ENCODE measurements at regions not wholly inside any gene's neighbourhood (a gene's known extent, or its start where the extent isn't known, plus 50 kb on each side); places are given as distances from the start of the nearest gene placed in this dataset.

DNA sequence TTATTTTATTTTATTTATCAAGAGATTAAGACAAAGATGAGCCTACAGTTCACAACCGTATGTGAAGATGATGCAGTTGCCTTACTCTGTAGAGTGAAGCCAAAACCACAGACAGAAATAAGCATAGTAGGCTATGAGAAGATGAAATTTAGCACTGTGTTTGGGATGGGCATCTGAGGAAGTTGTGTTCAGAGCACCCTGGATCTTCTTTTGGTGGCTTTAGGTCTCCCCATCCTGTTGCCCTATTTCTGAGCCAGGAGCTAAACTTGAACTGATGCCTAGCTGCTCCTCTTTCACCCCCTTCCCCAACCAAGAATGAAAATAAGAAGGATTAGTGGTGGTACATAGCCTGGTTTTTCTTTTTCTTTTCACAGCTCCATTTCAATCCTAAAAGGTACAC is 328.1 kb upstream of the TBL1XR1 start:
- Histone ChIP-seq H3K4ac (replicated peaks; ENCODE audit: insufficient read length, low read depth, low read length) (no peak overlapping the region), H3K27me3 (replicated peaks in 1 of 4; ENCODE audit: control insufficient read depth in 3 of 4, extremely low read depth in 1 of 4, insufficient read depth in 3 of 4, low read length in 3 of 4) (peaks cover 0 to 2% (median 0%) of the 10 kb centered on the region in 4 experiments; a peak in 1 of 7 replicates), H2BK120ac (replicated peaks; ENCODE audit: low read depth, low read length) (no peak overlapping the region), H3K56ac (replicated peaks; ENCODE audit: insufficient read length, low read depth, low read length) (no peak overlapping the region), H3K27ac (ENCODE audit: low read depth, low read length) (no peak overlapping the region), H3K36me3 (ENCODE audit: control insufficient read depth in 2 of 4, insufficient read depth in 4 of 4, low read length in 3 of 4) (no peaks in the 10 kb centered on the region), H3K14ac (ENCODE audit: insufficient read length) (no peak overlapping the region), H4K5ac (ENCODE audit: insufficient read length, low read depth, low read length) (no peak overlapping the region), H2BK15ac (ENCODE audit: low read length) (no peak overlapping the region), H2BK20ac (ENCODE audit: low read length) (no peak overlapping the region), H3K4me1 (replicated peaks in 1 of 4; ENCODE audit: control insufficient read depth in 3 of 4, insufficient read depth in 4 of 4, low read length in 3 of 4) (peaks cover 0 to 5% (median 0%) of the 10 kb centered on the region in 4 experiments; a peak in 1 of 7 replicates), H2BK5ac (ENCODE audit: low read depth, low read length) (no peak overlapping the region), H2AK5ac (ENCODE audit: low read depth, low read length) (no peak overlapping the region), H3K4me3 (ENCODE audit: extremely low read depth in 1 of 4, insufficient read depth in 2 of 4, low read depth in 3 of 4, low read length in 4 of 4) (no peak overlapping the region), H3K23ac (ENCODE audit: insufficient read length) (no peak overlapping the region), H3K18ac (ENCODE audit: extremely low read depth, low read length) (no peak overlapping the region), H3K79me2 (ENCODE audit: control insufficient read depth in 1 of 2, insufficient read depth in 2 of 2, low read length in 2 of 2) (no peaks in the 10 kb centered on the region), H2AFZ (ENCODE audit: low read length) (no peak overlapping the region), H3K9me3 (ENCODE audit: insufficient read depth in 2 of 2, low read depth in 1 of 2, low read length in 1 of 2) (no peaks in the 10 kb centered on the region), H4K91ac (replicated peaks; ENCODE audit: insufficient read length, low read length) (no peak overlapping the region), H3K23me2 (ENCODE audit: low read depth, low read length) (no peaks in the 10 kb centered on the region), H4K8ac (ENCODE audit: extremely low read depth, insufficient read depth, low read length) (no peak overlapping the region), H3K79me1 (ENCODE audit: low read depth, low read length) (no peaks in the 10 kb centered on the region), H3K4me2 (ENCODE audit: insufficient read depth in 1 of 2, low read depth in 2 of 2, low read length in 2 of 2) (no peak overlapping the region), H3K9ac (replicated peaks in 1 of 4; ENCODE audit: extremely low read depth in 1 of 4, low read depth in 3 of 4, low read length in 3 of 4) (no peak overlapping the region), H4K20me1 (replicated peaks in 1 of 2; ENCODE audit: control insufficient read depth in 1 of 2, insufficient read depth in 2 of 2, low read length in 2 of 2) (no peaks in the 10 kb centered on the region), H2BK12ac (ENCODE audit: low read depth, low read length) (no peak overlapping the region)
- POLR2A ChIA-PET (ENCODE audit: partially characterized antibody): no interaction called here
- 89% methylated on average over 1 of the region's 1 CpG; no CpG with 5 or more reads in 1 of the 2 experiments for WGBS, 2 experiments (ENCODE audit: extremely low coverage in 1 of 2, insufficient coverage in 1 of 2, insufficient read length in 1 of 2, insufficient replicate concordance in 2 of 2, low coverage in 1 of 2, low lambda C conversion rate in 2 of 2, missing lambda C conversion rate in 1 of 2)
- FAIRE-seq: no peak
- CTCF ChIA-PET (ENCODE audit: partially characterized antibody): no interaction called here
- TF ChIP-seq, protein P1, sequence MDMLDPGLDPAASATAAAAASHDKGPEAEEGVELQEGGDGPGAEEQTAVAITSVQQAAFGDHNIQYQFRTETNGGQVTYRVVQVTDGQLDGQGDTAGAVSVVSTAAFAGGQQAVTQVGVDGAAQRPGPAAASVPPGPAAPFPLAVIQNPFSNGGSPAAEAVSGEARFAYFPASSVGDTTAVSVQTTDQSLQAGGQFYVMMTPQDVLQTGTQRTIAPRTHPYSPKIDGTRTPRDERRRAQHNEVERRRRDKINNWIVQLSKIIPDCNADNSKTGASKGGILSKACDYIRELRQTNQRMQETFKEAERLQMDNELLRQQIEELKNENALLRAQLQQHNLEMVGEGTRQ (IDR thresholded peaks at IDR 0.05; ENCODE audit: low read length): no peak
- TF ChIP-seq RNF2 (IDR thresholded peaks at IDR 0.05; ENCODE audit: borderline replicate concordance, low read depth, low read length, missing control alignments, poor library complexity, severe bottlenecking): no peak
- no peak for TF ChIP-seq SAP30 (IDR thresholded peaks at IDR 0.05; ENCODE audit: insufficient read depth, insufficient replicate concordance, low read length)
- TF ChIP-seq TBP (IDR thresholded peaks at IDR 0.05; ENCODE audit: low read depth, low read length): no peak
- TF ChIP-seq SIN3A (conservative IDR thresholded peaks at IDR 0.05 in 1 of 2, IDR thresholded peaks at IDR 0.05 in 1 of 2; ENCODE audit: low read depth in 1 of 2, low read length in 2 of 2): no peak
- TF ChIP-seq JUN (IDR thresholded peaks at IDR 0.05; ENCODE audit: low read depth, low read length): no peak
- no peak for TF ChIP-seq CBX8 (IDR thresholded peaks at IDR 0.05; ENCODE audit: borderline replicate concordance, low read depth, low read length)
- TF ChIP-seq, protein P2, sequence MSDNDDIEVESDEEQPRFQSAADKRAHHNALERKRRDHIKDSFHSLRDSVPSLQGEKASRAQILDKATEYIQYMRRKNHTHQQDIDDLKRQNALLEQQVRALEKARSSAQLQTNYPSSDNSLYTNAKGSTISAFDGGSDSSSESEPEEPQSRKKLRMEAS (IDR thresholded peaks at IDR 0.05): no peak
- TF ChIP-seq SIRT6 (IDR thresholded peaks at IDR 0.05; ENCODE audit: low read length): no peak
- no peak for TF ChIP-seq CBX5 (IDR thresholded peaks at IDR 0.05; ENCODE audit: low read depth, low read length)
- DNase-seq (ENCODE audit: low read depth in 1 of 2, low spot score in 2 of 2): no peak
